Stimulated activated CD4-positive, alpha-beta T cell treated with anti-CD3 and anti-CD28 coated beads, Interleukin-12 subunit alpha, Interleukin-12 subunit beta, amount 100 ng/mL, for 48 hours (primary cell): ENCODE measurements at regions not wholly inside any gene's neighbourhood (a gene's known extent, or its start where the extent isn't known, plus 50 kb on each side); places are given as distances from the start of the nearest gene placed in this dataset.

ENCODE experiments used
- DNase-seq, 3 donors: peaks; one replicate each; pipeline ENCODE4 v3.0.0-alpha.2; 2020; ENCODE audit warnings: low read depth in 2 of 3, low spot score in 1 of 3

DNA sequence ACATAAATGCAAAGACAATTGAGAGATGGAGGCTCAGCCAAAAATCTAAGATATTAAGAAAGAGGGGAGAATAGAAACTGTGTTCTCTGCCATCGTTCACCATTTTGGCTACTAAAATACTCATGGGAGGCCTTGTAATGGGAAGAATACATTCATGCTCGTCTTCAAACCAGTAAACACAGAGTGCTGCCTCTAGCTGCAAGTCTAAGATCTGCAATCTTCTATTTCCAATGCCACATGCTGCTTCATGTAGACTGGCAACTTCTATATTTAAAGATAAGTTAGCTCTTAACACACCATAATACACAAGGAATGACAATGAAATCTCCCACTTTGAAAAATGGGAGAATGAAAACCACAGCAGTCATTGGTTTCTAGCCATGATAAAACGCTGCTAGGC, 387.3 kb downstream of the HS3ST3B1 start:
- DNase-seq, result no peak

DNA sequence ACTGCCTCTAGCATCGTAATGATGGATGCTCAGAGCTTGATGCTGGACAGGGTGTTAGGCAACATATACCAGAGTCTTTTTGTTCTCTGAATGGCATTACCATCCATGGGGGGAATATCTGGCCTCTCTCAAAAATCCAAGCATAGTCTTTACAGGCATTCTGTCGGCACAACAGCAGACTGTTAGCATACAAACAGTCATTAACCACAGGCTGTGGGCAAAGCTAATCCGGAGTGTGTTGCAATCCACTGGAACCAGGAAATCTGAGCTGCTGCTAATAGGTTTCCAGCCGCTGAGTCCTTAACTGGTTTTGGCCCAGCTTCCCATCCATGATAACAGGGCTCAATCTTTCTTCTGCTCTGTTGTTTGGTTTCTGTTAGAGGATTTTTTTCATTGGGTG, 371.9 kb downstream of the HS3ST3B1 start:
- DNase-seq, result no peak

DNA sequence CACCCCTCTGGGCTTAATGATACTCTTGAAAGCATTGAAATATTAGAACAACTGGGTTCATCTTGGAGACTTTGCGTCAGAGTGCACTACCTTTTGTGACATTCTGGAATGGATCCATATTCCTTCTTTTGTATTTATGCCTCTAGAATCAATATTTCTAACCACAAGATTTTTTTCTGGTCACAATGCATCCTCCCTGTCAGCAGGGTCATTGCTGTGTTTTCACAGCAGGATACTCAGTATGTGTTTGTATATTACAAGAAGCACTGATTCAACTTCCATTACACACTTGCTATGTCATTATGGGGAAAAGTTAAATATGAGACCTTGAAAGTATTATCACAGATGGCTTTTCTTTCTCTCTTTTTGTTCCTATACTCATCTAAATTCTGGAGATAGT, 370.0 kb downstream of the HS3ST3B1 start:
- DNase-seq, result no peak

DNA sequence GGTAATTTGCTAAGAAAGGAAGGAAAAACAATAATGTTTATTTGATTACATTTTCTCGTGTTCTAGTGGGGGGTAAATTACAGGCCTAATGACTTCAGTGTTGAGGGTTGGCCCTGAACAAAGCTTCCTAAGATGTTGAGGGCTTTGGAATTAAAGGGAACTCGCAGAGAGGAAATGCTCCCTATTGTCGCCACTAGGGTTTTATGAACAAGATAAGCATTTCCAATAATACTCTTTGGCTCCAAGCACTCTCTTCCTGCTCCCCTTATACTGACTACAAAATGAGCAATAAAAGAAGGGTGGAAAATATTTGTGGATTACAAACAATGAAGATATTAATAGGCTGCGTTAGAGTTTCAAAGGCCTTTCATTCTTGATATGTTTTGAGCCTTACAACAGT, 363.6 kb downstream of the HS3ST3B1 start:
- no peak for DNase-seq

DNA sequence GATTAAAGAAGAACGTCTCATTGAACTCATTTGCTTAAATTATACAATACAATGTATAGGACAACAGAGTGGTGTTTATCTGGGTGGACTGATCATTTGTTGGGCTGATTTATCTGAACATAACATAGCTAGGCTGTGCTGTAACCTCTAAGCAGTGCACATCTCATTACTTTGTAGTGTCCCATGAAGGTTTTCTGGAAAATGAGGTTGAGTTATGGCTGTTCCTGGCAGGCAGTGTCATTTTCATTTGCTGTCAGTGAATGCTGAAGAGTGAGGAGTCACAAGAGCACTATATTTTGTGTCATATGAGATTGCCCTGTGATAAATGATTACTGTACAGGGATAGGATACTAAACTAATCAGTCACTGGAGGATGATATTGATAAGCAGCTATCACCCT, 340.2 kb downstream of the HS3ST3B1 start:
- DNase-seq, result no peak

DNA sequence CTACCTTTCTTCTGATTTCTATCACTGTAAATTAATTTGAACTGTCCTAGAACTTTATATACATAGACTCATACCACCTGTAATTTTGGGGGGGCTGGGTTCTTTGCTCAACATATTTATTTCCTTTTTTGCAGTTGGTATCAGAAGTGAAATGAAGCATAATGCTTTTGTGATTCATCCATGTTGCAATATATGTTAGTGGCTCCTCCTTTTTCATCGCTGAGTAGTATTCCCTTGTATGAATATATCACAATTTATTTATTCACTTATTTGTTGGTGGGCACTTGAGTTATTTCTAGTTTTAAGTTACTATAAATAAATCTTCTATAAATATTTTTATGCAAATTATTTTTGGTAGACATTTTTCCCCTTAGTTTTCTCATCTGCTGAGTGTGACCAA, 336.4 kb downstream of the HS3ST3B1 start:
- DNase-seq, result no peak

DNA sequence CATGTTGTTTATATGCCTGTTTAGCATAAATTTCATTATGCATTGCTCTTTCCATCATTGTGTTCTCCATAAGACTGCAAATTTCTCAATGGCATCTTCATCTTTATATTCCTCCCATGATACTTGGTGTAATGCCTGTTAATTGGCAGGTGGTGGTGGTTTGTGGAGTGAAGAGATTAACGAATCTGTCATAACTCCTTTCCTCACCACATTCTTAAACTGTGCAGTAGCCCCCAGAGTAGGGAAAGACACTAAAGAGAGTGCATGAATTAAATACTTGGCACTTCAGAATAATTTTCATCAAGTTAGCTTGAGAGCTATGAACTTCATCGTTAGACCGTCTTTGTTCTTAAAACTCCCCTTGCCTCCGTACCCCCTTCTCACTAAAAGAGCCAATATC, 329.7 kb downstream of the HS3ST3B1 start:
- DNase-seq, result no peak

DNA sequence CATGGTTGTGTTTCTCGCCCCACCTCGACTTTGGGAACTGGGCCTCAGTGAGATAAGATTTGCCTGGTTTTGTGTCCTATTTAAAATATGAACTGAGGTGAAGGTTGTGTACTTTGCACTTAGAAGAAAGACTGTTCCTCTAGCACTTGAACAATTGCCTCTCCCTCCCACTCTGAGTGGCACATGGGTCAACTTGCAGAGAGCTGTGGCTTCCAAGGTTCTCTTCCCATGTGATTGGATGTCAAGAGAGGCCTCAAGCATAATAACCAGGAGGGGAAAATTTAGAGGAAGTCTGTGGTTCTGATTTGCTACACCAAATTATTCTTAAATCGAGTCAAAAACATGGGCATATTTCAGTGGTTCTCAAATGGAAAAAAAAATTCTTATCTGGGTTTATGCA, 329.2 kb downstream of the HS3ST3B1 start:
- no peak for DNase-seq

DNA sequence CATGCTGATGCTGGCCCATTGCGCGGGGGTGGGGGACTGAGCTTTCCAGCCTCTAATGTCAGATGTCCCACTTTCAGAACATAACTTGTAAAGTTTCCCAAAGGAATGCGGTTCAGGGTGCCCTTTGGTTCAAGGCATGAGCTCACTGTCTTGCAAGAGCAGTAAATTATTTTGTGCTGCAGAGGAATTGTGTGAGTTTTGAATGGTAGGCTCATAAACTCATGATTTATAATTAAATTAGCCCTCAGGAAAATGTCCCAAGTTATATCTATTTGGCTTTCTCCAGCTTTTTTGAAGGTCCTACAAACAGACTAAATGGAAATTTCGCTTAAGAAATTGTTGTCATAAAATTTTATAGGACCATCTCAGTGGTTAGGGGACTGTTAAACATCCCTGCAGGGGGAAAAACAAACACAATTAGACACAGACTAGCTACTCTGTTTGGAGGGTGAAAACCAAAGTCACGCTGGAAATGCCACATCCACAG, 321.8 kb downstream of the HS3ST3B1 start:
- DNase-seq, result no peak

DNA sequence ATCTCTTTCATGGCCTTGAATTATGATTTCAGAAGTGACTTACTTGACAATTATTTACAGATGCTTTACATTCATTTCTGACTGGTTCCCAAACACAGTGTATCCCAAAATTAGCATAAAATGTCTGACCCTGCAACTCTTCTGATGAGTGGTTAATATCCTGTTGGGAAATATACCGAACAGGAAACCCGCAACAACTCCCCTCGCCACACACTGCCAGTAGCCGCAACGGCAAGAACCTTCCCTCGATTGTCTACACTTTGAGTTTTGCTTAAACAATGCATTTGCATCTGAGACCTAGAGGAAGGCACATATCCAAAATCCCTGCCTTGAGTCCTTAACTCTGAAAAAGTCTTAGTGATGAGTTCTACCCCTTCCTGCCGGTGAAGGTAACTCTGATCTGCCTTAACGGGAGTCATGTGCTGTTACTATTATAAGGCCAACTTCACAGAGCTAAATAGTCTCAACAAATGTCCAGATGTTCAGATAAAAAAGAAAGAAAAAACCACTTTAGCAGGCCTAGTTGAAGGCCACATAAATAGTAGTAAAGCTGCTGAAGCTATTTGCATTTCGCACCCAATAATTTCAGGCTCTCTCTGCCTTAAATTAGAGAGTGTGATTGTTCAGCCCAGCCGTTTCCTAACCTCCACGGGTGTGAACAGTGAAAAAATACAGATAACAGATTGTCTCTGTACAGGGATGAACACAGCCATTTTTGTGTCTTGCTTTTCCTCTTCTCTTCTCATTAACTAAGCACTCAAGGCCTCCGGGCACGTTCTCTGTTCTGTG, 321.1 kb downstream of the HS3ST3B1 start:
- DNase-seq, result no peak

DNA sequence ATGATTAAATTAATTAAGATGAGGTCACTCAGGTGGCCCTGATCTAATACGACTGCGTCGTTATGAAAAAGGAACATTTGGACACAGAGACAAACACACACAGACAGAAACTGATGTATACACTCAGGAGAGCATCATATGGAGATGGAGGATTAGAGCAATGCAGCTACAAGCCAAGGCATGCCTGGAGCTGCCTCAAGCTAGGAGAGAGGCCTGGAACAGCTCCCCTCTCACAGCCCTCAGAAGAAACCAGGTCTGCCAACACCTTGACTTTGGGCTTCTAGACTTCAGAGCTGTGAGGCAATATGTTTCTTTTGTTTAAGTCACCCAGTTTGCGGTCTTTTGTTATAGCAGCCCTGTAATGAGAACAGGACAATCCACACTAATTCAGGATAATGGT, 318.9 kb downstream of the HS3ST3B1 start:
- DNase-seq, result no peak

DNA sequence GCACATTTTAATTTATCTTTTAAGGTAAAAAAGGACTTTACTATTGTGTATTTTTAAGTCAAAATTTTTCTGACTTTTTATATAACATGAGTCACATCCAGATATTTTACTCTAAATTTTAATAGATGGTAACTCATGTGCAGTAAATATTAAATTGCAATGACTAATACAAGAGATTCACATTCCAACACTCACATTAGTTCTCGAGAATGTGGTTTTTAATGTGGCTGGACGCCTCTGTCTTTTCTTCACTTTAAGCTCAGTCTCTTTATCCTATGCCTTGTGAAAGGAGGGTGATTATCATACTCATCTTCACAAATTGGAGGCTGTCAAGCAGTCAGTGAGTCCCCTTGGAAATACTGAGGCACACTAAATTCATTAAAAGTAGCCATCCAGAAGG, 315.6 kb downstream of the HS3ST3B1 start:
- DNase-seq, result no peak

DNA sequence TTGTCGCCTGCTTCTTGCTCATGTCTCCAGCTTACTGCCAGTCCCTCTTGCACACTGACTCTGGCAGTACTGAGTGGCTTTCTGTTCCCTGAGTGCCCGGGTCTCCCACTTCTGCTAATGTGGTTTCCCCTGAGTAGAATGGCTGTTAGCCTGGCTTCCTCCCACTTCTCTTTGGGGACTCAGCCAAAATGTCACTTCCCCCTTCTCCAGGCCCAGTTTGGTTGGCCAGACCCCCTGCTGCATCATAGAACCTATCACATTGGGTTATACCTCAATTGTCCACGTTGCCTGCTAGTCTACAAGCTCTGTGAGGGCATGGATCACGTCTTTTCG, 304.4 kb downstream of the HS3ST3B1 start:
- no peak for DNase-seq

DNA sequence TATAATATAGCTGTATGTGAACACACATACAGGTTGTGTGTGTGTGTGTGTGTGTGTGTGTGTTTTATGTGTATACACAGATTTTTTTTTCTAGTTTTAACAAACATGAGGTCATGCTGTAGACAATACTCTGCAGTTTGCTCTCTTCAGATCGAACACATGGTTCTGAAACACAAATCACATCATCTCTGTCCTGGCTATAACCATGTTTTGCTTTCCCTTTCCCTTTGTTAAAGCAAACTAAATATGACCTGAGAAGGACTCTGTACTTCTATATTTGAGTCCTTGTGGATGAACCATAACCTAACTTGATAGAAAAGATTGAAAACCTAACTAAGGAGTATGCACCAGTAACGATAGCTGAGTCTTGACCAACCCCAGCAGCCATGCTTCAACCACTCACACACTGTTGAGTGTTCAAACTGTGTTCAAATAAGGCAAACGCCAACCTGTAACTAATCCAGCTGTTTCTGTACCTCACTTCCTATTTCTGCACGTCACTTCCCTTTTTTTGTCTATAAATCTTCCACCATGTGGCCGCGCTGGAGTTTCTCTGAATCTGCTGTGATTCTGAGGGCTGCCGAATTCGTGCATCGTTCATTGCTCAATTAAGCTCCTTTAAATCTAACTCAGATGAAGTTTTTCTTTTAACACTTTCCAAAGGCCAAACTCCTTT, 303.8 kb downstream of the HS3ST3B1 start:
- no peak for DNase-seq

DNA sequence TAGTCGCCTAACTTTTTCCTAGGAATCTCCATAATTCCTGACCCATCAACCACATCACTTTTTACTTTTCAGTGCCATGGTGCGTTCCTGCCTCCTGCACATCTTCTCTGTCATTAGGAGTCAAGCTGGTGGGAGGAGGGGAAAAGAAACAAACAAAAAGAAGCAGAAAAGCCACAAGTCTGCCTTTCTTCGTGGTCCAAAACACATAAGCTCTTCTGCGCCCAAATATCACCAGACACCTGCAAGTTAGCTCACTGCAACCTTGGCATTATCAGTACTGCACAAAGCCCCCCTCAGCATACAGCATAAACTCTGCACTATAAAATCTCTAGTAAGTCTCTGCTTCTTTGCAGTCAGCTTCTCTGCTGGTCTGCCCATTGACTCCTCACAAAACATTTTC, 295.3 kb downstream of the HS3ST3B1 start:
- no peak for DNase-seq

DNA sequence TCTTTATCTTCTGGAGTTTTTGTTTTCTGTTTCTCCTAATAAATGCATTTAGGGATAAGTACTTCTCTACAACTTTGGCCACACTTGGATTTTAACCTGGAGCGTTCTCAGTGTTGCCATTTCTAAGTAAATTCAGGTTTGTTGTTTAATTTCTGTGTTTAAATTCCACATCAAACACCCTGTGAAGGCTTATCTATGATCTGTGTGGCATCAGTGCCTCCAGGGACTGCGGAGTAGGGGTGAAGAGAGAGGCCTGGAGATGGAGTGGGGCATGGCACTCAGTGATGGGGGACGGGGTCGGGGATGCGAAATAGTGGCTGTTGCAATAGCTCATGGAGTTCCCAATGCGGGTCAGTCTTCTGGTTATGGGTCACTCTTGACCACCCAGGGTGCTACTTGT, 294.8 kb downstream of the HS3ST3B1 start:
- no peak for DNase-seq

DNA sequence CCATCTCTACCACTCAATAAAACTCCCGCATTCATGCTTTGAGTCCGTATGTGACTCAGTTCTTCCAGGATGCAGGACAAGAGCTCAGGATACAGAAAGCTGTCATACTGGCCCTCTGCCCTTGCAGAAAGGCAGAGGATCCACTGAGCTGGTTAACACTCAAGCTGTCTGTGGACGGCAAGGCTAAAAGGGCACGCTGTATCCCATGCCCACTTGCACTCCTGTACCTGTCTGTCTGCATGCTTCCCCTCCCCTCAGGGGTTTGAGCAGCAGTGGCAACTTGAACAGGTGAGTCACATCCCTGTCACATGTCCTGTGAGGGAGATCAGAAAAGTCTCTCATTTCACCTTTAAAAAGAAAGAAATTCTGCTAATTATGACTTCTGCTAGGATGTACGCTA, 293.8 kb downstream of the HS3ST3B1 start:
- no peak for DNase-seq

DNA sequence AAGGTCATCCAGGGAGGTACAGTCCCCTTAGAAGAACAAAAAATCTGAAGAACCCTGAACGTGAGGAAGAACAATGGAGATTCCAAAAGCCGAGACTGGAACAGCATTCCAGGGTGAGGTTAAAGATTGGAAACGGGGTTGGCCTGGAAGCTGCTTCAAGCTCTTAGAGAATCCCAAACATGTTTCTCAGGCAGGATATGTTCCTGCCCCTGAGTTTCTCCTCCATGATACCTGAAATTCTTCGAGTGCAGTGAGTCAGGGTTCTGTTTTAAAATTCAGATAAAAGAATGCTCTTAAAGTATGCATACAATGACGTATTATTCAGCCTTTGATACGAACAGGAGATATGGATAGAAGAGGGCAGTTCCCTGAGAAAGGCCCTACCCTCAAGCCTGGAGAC, 293.1 kb downstream of the HS3ST3B1 start:
- no peak for DNase-seq

DNA sequence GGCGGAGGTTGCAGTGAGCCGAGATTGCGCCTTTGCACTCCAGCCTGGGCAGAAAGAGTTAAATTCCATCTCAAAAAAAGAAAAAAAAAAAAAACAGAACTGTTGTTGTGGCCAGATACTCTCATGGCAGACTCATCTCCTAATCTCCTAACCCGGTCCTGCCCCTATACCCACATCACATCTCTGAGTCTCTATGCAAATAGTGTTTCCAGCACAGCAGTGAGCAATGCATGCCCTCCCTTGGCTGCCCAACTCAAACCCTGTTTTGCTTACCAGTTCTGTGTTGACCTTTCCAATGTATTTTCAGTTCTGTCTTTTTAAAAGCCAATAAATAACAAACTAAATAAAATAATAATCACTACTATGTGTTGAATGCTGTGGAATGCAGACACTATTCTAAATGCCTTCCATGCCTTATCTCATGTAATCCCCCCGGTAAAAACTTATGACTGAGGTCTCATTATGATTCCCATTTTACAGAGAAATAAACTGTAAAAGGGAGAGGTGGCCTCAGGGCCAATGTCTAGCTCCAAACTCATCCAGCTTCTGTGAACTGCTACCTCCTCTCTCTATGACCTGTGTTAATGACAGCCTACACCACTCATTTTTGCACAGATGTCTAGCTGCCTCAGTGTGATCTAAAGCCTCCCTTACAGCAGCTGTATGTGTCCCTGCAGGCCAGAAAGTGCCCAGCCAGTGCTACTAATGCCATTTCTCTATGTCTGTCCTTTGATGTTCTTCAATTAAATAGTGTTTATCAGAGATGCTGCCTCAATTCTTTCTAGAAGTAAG, 289.8 kb downstream of the HS3ST3B1 start:
- no peak for DNase-seq

DNA sequence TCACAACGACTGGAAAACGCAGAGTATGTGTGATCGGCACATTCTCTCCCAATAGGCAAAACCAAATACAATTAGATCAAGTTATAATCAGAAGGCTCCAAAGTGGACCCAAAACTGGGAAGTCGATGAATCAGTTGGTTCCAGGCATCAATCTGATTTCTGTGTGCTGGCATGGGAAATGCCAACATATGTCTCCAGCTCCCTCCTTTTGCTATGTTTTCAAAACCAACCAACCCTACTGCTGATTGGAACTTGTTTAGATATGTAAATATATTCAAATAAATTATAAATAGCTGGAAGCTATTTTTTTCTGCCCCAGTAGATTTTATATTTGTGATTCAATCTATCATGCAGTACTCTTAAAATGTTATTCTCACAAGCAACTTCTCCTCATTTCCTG, 284.2 kb downstream of the HS3ST3B1 start:
- DNase-seq, result no peak

DNA sequence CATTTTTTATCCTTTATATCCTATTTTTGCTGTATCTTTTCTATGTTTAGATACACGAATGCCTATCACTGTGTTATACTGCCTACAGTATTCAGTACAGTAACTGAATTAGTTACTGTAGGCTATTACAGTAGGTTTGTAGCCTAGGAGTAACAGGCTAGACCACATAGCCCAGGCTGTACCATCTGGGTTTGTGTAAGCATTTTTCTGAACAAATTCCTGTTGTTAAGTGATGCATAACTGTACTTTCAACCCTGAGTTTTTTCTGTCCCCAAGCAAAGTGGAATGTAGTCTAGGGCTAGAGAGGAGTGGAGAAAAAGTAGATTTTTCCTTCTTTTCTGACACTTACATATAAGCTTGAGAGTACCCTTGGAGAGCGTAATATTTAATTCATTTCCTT, 282.1 kb downstream of the HS3ST3B1 start:
- DNase-seq, result no peak

DNA sequence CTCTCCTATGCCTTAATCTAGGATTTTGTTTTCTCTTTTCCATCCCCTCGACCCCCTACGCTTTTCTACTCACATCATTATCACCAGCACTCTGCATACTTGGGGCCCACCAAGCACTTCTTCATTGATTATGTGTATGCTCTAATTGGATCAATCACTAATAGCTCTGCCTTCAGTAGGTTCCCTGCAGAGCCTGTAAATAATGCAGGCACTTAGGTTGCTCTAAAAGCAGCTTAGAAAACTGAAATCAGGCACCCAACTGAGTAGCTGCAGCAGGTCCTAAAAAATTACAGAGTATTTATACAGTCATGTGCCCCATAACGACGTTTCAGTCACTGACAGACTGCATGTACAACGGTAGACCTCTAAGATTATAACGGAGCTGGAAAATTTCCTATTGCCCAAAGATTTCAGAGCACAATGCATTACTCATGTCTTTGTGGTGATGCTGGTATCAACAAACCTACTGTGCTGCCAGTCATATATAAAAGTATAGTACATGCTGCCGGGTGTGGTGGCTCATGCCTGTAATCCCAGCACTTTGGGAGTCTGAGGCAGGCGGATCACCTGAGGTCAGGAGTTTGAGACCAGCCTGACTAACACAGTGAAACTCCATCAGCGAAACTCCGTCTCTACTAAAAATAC, 280.4 kb downstream of the HS3ST3B1 start:
- DNase-seq, result no peak
